ENCODE measurements at regions not wholly inside any gene's neighbourhood (a gene's known extent, or its start where the extent isn't known, plus 50 kb on each side); places are given as distances from the start of the nearest gene placed in this dataset.

GRCh38 chr7:17448479-17449423, 150.3 kb downstream of the AHR start:
- H3K36me3 ChIP-seq (ENCODE audit: control insufficient read depth, insufficient read depth, low read length), result no peaks in the 10 kb centered on the region
- DNase-seq (ENCODE audit: extremely low read depth, insufficient read length), result no peak
- H3K4me3 ChIP-seq (replicated peaks; ENCODE audit: low read depth, low read length), result no peak overlapping the region
- TF ChIP-seq CTCF (IDR thresholded peaks at IDR 0.05; ENCODE audit: insufficient read depth, low read length, poor library complexity, severe bottlenecking), result no peak
- no peaks in the 10 kb centered on the region for H3K27me3 ChIP-seq (replicated peaks; ENCODE audit: control insufficient read depth, insufficient read depth, low read length)

DNA sequence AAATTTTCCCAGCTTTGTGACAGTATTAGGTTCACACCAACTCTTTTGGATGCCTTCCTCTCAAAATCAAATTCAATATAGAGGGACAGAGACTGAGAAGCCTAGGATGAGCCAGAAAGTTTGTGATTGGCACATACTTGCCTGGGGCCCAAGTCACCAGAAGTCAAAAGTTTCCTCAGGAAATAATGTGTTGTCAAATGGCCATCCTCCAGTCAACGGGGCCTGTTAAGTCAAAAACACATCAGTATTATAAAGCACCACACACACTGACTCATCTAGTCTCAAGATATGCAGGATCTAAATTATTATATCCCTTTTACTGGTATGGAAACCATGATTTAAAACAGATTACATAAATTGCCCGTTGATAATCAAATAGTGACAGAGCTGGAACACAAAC, 158.1 kb downstream of the AHR start:
- DNase-seq (ENCODE audit: extremely low read depth, insufficient read length), result no peak
- no peak overlapping the region for H3K4me3 ChIP-seq (replicated peaks; ENCODE audit: low read depth, low read length)
- no peaks in the 10 kb centered on the region for H3K36me3 ChIP-seq (ENCODE audit: control insufficient read depth, insufficient read depth, low read length)
- no peak for TF ChIP-seq CTCF (IDR thresholded peaks at IDR 0.05; ENCODE audit: insufficient read depth, low read length, poor library complexity, severe bottlenecking)
- no peaks in the 10 kb centered on the region for H3K27me3 ChIP-seq (replicated peaks; ENCODE audit: control insufficient read depth, insufficient read depth, low read length)

DNA sequence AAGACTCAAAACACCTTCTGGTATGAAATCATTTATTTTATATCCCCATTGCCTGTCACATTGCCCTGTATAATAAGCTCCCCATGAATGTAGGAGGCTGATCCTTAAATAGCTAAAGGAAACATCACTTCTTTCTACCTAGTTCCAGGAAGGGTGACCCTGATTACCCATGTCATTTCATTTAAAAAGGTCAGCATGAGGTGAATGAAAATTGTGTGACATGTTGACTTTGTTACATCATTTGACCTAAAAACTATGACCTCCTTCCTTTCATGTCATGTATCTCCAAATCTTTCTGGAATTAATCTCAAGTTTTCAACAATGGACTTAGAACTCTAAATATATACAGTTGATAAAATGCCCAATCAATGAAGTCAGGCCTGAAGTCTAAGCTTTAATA, 161.5 kb downstream of the AHR start:
- Histone ChIP-seq H3K36me3 (ENCODE audit: control insufficient read depth, insufficient read depth, low read length) (no peaks in the 10 kb centered on the region), H3K27me3 (replicated peaks; ENCODE audit: control insufficient read depth, insufficient read depth, low read length) (no peaks in the 10 kb centered on the region), H3K4me3 (replicated peaks; ENCODE audit: low read depth, low read length) (no peak overlapping the region)
- no peak for TF ChIP-seq CTCF (IDR thresholded peaks at IDR 0.05; ENCODE audit: insufficient read depth, low read length, poor library complexity, severe bottlenecking)
- DNase-seq (ENCODE audit: extremely low read depth, insufficient read length), result no peak

GRCh38 chr7:17460665-17461064, 162.2 kb downstream of the AHR start:
- H3K4me3 ChIP-seq (replicated peaks; ENCODE audit: low read depth, low read length), result no peak overlapping the region
- no peak for TF ChIP-seq CTCF (IDR thresholded peaks at IDR 0.05; ENCODE audit: insufficient read depth, low read length, poor library complexity, severe bottlenecking)
- H3K27me3 ChIP-seq (replicated peaks; ENCODE audit: control insufficient read depth, insufficient read depth, low read length), result no peaks in the 10 kb centered on the region
- no peaks in the 10 kb centered on the region for H3K36me3 ChIP-seq (ENCODE audit: control insufficient read depth, insufficient read depth, low read length)
- DNase-seq (ENCODE audit: extremely low read depth, insufficient read length), result no peak

GRCh38 chr7:17462131-17462631, 163.7 kb downstream of the AHR start:
- Histone ChIP-seq H3K4me3 (replicated peaks; ENCODE audit: low read depth, low read length) (no peak overlapping the region), H3K36me3 (ENCODE audit: control insufficient read depth, insufficient read depth, low read length) (no peaks in the 10 kb centered on the region)
- TF ChIP-seq CTCF (IDR thresholded peaks at IDR 0.05; ENCODE audit: insufficient read depth, low read length, poor library complexity, severe bottlenecking), result no peak

More at GRCh38 chr7:17462131-17462631, 163.7 kb downstream of the AHR start:
- no peak for DNase-seq (ENCODE audit: extremely low read depth, insufficient read length)
- no peaks in the 10 kb centered on the region for H3K27me3 ChIP-seq (replicated peaks; ENCODE audit: control insufficient read depth, insufficient read depth, low read length)

All from GM06990 (cell line).